Esophagus squamous epithelium (tissue), 5 donors: ENCODE measurements at regions not wholly inside any gene's neighbourhood (a gene's known extent, or its start where the extent isn't known, plus 50 kb on each side); places are given as distances from the start of the nearest gene placed in this dataset.

Source experiments
- DNase-seq: peaks from one replicate; lab custom pipeline; 2025; lab: John Stamatoyannopoulos, UW
- H3K27ac ChIP-seq, 4 donors: fragments of 200-600 bp; sonication (generic); one replicate each; pipeline ENCODE4 v1.5.1; 2016 to 2019; ENCODE audit warnings: mild to moderate bottlenecking in 1 of 4
- H3K27me3 ChIP-seq, 4 donors: fragments of 200-600 bp; sonication (generic); 1 replicate in 3 of 4; 2 replicates in 1 of 4; pipeline versions ENCODE4 v1.5.1 to v1.6.0; 2017 to 2021; ENCODE audit warnings: antibody characterized with exemption in 1 of 4
- H3K36me3 ChIP-seq, 3 donors: fragments of 200-600 bp; sonication (generic); one replicate each; pipeline ENCODE4 v1.5.1; 2016 to 2019
- H3K4me1 ChIP-seq, 3 donors: fragments of 200-600 bp; sonication (generic); one replicate each; pipeline ENCODE4 v1.5.1; 2017 to 2019
- H3K4me3 ChIP-seq, 4 donors: fragments of 200-600 bp; sonication (generic); 1 replicate in 3 of 4; 2 replicates in 1 of 4; pipeline ENCODE4 v1.5.1; 2016 to 2019; ENCODE audit warnings: mild to moderate bottlenecking in 2 of 4, moderate library complexity in 1 of 4
- H3K9me3 ChIP-seq, 3 donors: fragments of 200-600 bp; sonication (generic); one replicate each; pipeline ENCODE4 v1.5.1; 2016 to 2019
- CTCF ChIP-seq, 6 experiments: fragments of 450-650 bp in 4 of 6; fragments of 200-600 bp in 2 of 6; sonication (generic) in 2 of 6; IDR thresholded peaks; one replicate each; pipeline ENCODE4 v1.5.1; 2016 to 2019; ENCODE audit warnings: antibody characterized with exemption in 6 of 6, mild to moderate bottlenecking in 4 of 6, moderate library complexity in 4 of 6
- POLR2A ChIP-seq, 4 donors: fragments of 450-650 bp; IDR thresholded peaks; one replicate each; pipeline ENCODE4 v1.6.1; 2017; ENCODE audit warnings: antibody characterized with exemption in 4 of 4, mild to moderate bottlenecking in 4 of 4, moderate library complexity in 3 of 4
- whole genome bisulfite sequencing, 2 donors: methylation state at CpG; one replicate each; pipeline ENCODE4 v1.1.5; 2018; 5-methylcytosine and 5-hydroxymethylcytosine counted together
- intact Hi-C: fragments of 100-400 bp; cut with DNase I; formaldehyde crosslinking; loops from one replicate; pipeline ENCODE4 v1.15.0; 2022
- donor health status: DM: yes; HTN: yes; CAD: no.

GRCh38 chr10:31123946-31124345, 92.3 kb upstream of the ZNF438 start:
- H3K27me3 ChIP-seq, result no peaks in the 10 kb centered on the region
- H3K36me3 ChIP-seq, result no peaks in the 10 kb centered on the region
- intact Hi-C loops, result no loop called here
- H3K4me3 ChIP-seq, result no peak overlapping the region
- no peaks in the 10 kb centered on the region for H3K9me3 ChIP-seq
- no peak for DNase-seq
- WGBS, 2 donors, result 84 to 96% methylated on average over 6 of the region's 6 CpGs
- TF ChIP-seq CTCF (IDR thresholded peaks at IDR 0.05) (no peak), POLR2A (IDR thresholded peaks at IDR 0.05) (no peak)
- H3K4me1 ChIP-seq, result peaks cover 0 to 10% (median 0%) of the 10 kb centered on the region in 3 donors
- H3K27ac ChIP-seq, result no peak overlapping the region

GRCh38 chr10:31124852-31125251, 93.2 kb upstream of the ZNF438 start:
- Histone ChIP-seq H3K27ac (no peak overlapping the region), H3K36me3 (no peaks in the 10 kb centered on the region), H3K27me3 (no peaks in the 10 kb centered on the region), H3K9me3 (no peaks in the 10 kb centered on the region), H3K4me3 (no peak overlapping the region), H3K4me1 (peaks cover 0 to 15% (median 0%) of the 10 kb centered on the region in 3 donors)
- DNase-seq, result no peak
- intact Hi-C loops, result no loop called here
- TF ChIP-seq CTCF (IDR thresholded peaks at IDR 0.05), result no peak
- TF ChIP-seq POLR2A (IDR thresholded peaks at IDR 0.05), result no peak
- 74% methylated on average over 5 of the region's 5 CpGs for WGBS, 2 donors

DNA sequence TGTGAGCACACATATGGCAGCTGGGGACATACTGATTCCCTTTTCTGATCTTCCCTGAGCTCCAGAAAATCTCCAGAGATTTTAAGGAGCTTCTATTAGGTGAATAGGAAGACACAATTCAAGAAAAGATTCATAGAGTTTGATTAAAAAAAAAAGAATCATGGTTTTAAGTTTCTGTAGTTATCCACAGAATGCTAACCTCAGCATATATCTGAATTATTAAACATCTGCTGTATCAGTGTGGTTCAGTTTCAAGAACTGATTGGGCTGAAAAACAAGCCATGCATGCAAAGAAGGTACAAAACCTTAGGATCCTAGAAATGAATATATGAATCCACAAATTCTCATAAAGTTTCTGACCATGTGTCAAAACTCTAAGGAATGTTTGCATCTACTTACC, 94.1 kb upstream of the ZNF438 start:
- TF ChIP-seq POLR2A (IDR thresholded peaks at IDR 0.05) (no peak), CTCF (IDR thresholded peaks at IDR 0.05) (no peak)
- Histone ChIP-seq H3K27me3 (no peaks in the 10 kb centered on the region), H3K4me1 (peaks cover 0 to 15% (median 0%) of the 10 kb centered on the region in 3 donors), H3K4me3 (no peak overlapping the region), H3K36me3 (no peaks in the 10 kb centered on the region), H3K27ac (no peak overlapping the region), H3K9me3 (no peaks in the 10 kb centered on the region)
- intact Hi-C loops, result no loop called here
- DNase-seq, result no peak

GRCh38 chr10:31126593-31126992, 94.9 kb upstream of the ZNF438 start:
- TF ChIP-seq CTCF (IDR thresholded peaks at IDR 0.05) (no peak), POLR2A (IDR thresholded peaks at IDR 0.05) (no peak)
- Histone ChIP-seq H3K27ac (no peak overlapping the region), H3K36me3 (no peaks in the 10 kb centered on the region), H3K9me3 (no peaks in the 10 kb centered on the region), H3K4me1 (peaks cover 0 to 9% (median 0%) of the 10 kb centered on the region in 3 donors), H3K27me3 (no peaks in the 10 kb centered on the region), H3K4me3 (no peak overlapping the region)
- 49 to 68% methylated on average over 2 of the region's 2 CpGs for WGBS, 2 donors
- intact Hi-C loops, result no loop called here
- DNase-seq, result no peak

DNA sequence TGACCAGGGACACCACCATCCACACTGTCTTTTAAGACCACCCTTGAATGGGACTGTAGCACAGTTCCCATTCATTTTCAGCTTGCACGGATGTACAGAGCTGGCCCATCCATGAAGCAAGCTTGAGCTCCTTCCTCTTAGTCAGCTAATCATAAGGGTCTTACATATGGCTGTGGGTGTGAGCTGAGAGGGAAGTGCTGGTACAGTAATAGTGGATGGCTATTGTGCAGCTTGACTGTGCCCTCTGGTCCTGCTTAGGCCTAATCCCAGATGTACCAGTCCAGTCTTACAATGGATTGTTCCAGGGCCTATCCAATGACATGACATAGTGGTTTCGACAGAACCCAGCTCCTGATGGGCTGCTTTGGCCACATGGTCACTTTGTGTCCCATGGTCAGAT, 96.9 kb upstream of the ZNF438 start:
- Histone ChIP-seq H3K9me3 (no peaks in the 10 kb centered on the region), H3K4me1 (peaks cover 2 to 16% (median 4%) of the 10 kb centered on the region in 3 donors), H3K4me3 (no peak overlapping the region), H3K36me3 (no peaks in the 10 kb centered on the region), H3K27me3 (no peaks in the 10 kb centered on the region), H3K27ac (peak overlapping the region in 3 of 4 donors; percentile 23 to 44 (median 37))
- no peak for DNase-seq
- intact Hi-C loops, result no loop called here
- WGBS, 2 donors, result 92 to 95% methylated on average over 2 of the region's 2 CpGs
- TF ChIP-seq CTCF (IDR thresholded peaks at IDR 0.05) (no peak), POLR2A (IDR thresholded peaks at IDR 0.05) (no peak)
